ENCODE measurements at regions not wholly inside any gene's neighbourhood (a gene's known extent, or its start where the extent isn't known, plus 50 kb on each side); places are given as distances from the start of the nearest gene placed in this dataset.
"Not testable (repeated sequence)": the region's sequence is repeated elsewhere in the genome, so short reads cannot be mapped to it uniquely, and the experiment has no call there.

- DNase-seq = no peak
Measured at GRCh38 chr2:131641414-131642206, 113.9 kb downstream of the CCDC74A start.

DNA sequence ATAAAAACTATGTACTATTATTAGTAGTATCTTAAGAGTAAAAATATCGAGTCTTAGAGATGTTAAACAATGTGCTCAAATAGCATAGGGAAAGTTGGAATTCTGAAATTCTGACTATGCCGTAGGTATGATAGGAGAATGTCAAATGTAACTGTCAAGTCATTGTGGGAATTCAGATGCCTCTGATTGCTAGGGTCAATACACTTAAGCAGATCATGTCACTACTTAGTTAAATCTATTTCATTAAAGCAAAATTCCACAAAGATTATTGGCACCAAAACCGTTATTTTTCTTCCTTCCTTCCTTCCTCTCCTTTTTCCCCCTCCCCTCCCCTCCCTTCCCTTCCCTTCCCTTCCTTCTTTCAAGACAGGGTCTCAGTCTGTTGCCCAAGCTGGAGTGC is 115.5 kb downstream of the CCDC74A start:
- not testable (repeated sequence) for DNase-seq

DNA sequence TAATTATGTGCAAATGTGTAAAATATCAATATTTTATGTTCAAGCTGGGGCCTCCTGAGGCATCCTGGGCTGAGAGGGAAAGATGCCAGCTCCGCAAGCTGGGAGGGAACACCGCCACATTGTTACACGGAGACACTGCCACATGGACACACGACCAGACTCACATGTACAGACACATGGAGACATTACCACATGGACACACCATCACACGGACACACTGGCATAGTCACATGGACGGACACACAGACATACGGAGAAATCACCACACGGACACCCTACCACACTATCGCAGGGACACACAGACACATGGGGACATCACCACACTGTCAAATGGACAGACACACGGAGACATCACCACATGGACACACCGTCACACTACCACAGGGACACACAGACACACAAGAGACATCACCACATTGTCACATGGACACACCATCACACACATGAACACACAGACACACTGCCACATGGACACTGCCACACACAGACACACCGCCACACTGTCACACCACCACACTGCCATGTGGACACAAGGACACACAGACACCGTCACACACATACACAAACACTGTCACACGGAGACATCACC is 117.6 kb downstream of the CCDC74A start:
- DNase-seq = no peak

GRCh38 chr2:131646220-131646619 is 118.5 kb downstream of the CCDC74A start:
- not testable (repeated sequence) for DNase-seq

GRCh38 chr2:131646669-131647297 is 119.1 kb downstream of the CCDC74A start:
- no peak for DNase-seq

DNA sequence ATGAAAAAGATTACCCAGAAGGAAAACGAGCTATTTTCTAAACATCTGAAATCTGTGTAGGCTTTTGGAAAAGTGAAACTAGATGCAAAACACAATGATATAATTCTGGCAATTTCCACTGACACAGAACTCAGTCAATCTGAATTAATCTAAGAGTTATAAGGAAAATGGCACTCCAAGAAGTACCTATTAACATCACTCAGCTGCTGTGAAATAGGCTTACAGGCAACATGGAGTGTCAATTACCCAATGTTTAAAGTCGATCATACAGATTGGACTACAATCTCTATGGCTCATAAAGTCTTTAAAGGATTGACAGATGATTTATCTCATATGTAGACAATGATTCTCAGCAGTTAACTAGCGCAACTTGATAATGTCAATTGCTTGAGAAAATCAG is 120.9 kb downstream of the CCDC74A start:
- DNase-seq = not testable (repeated sequence)

DNA sequence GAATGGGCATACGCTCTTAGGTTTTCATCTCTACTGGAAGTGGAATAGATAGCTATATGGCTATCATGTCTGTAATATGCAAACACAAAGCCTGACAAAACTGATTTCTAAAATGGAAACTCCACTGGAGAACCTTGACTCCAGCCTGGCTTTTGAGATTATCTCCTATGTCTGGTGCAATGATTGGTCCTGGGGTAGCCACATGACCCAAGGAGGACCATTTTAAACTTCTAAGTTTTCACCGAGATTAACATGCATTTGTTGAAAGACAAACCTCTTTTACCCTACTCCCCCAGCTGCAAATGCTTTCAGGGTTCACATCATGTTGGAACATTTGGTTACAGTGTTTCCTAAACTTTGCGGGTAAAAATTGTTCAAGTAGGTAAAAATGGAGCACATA is 124.6 kb downstream of the CCDC74A start:
- DNase-seq = not testable (repeated sequence)

GRCh38 chr2:131654107-131654506 is 126.4 kb downstream of the CCDC74A start:
- not testable (repeated sequence) for DNase-seq

GRCh38 chr2:131656816-131657633 is 129.3 kb downstream of the CCDC74A start:
- DNase-seq = no peak

- DNase-seq = no peak
Measured at GRCh38 chr2:131657895-131658768, 130.4 kb downstream of the CCDC74A start.

GRCh38 chr2:131658769-131659131 is 131.1 kb downstream of the CCDC74A start:
- no peak for DNase-seq

DNA sequence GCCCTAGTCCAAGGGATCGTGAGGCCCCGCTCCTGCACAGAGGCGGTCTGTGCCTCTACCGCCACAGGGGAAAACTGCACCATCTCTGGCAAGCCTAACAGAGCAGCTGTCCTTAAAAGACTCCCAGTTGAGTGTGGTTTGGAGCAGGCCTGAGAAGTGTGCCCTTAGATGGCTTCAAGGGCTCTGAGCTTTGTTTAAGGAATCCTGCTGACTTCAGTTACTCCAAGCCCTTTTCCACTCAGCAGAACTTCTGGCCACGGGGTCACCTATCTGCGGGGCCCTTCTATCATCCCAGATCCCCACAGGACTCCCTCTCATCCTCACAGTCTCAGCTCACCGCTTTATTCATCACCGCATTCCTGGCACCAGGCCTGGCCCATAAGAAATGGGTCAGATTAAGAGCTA is 131.5 kb downstream of the CCDC74A start:
- DNase-seq = no peak

GRCh38 chr2:131661101-131661782 is 133.6 kb downstream of the CCDC74A start:
- DNase-seq = not testable (repeated sequence)

DNA sequence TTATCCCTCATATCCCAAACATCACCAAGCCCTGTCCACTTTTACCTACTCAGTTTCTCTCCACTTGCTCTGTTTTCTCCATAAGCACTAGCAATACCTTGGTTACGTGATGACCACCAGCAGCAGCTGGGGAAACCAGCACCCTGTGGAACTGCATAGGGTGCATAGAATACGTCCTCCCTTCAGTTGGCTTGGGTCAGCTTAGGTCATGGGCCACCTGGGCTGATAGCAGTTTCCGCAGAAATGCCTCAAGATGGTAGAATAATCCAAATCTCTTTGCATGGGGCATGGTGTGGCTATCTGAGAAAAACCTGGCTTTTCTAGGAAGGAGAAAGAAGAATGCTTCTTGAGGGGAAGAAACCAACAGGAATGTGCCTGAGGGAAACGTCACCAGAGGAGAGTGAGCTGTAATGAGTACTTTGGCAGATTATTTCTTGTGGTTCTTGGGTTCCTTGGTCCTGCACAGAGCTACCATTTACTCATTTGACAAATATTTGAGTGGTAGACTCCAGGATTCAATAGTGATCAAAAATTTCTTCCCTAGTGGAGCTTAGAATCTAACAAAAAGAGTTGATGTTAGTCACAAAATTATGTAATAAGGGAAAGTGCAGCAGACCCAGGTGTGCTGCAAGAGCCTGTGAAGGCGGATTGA is 134.3 kb downstream of the CCDC74A start:
- not testable (repeated sequence) for DNase-seq

DNA sequence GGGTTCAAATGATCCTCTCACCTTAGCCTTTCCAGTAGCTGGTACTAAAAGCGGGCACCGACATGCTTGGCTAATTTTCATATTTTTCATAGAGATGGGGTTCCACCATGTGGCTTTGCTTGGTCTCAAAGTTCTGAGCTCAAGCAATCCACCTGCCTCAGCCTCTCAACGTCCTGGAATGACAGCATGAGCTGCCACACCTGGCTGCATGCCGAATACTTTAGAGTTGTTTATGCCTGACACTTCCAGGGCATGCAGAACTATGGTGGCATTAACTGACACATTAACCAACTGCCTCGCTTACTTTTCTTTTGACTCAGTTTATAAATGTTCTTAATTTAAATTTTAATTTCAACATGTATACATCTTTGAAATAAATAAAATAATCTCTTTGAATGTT is 135.8 kb downstream of the CCDC74A start:
- DNase-seq = not testable (repeated sequence)

DNA sequence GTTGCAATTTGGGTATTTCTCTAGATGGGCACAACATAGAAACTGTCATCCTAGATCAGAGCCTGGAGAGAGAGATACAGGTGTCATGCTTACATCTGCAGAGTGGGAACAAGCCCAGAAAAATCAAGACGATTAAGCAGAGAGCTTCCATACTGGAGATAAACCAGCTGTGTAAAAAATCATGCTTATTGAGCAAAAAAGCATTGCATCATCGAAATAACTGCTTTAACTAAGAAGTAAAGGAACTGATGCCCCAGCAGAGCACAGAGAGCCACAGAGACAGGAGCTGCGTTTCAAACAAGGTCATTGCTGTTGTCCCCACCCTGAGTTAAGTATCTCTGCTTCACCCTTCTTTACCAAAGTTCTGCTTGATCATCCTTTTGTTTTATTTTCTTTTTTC is 138.0 kb downstream of the CCDC74A start:
- not testable (repeated sequence) for DNase-seq

- DNase-seq = not testable (repeated sequence)
Measured at GRCh38 chr2:131668794-131669540, 141.3 kb downstream of the CCDC74A start.

- not testable (repeated sequence) for DNase-seq
Measured at GRCh38 chr2:131671841-131672470, 144.3 kb downstream of the CCDC74A start.

Data from cerebellar nuclear complex (tissue), 1 donor.